GM12891 (cell line): ENCODE measurements at regions not wholly inside any gene's neighbourhood (a gene's known extent, or its start where the extent isn't known, plus 50 kb on each side); places are given as distances from the start of the nearest gene placed in this dataset.

Source experiments
- PAX5 ChIP-seq: IDR thresholded peaks from 2 replicates; pipeline ENCODE4 v1.6.1; 2011; ENCODE audit warnings: low read length, moderate library complexity, mild to moderate bottlenecking; ENCODE audit not compliant: insufficient read depth, severe bottlenecking
- POLR2A ChIP-seq: IDR thresholded peaks from 2 replicates; pipeline ENCODE4 v1.6.1; 2011; ENCODE audit warnings: low read depth, low read length, control low read depth
- POLR2AphosphoS5 ChIP-seq: IDR thresholded peaks from 2 replicates; pipeline ENCODE4 v1.6.1; 2011; ENCODE audit warnings: low read depth, low read length, control low read depth
- POU2F2 ChIP-seq: IDR thresholded peaks from 2 replicates; pipeline ENCODE4 v1.6.1; 2011; ENCODE audit warnings: low read depth, mild to moderate bottlenecking, control low read depth, low read length, moderate library complexity
- TAF1 ChIP-seq: IDR thresholded peaks from 2 replicates; pipeline ENCODE4 v1.6.1; 2011; ENCODE audit warnings: low read depth, low read length, control low read depth

GRCh38 chr4:52212702-52213101, 161.6 kb downstream of the SPATA18 start:
- TF ChIP-seq POLR2AphosphoS5 (no peak), POLR2A (no peak), TAF1 (no peak), PAX5 (no peak), POU2F2 (no peak)
